ENCODE measurements at regions not wholly inside any gene's neighbourhood (a gene's known extent, or its start where the extent isn't known, plus 50 kb on each side); places are given as distances from the start of the nearest gene placed in this dataset.

DNA sequence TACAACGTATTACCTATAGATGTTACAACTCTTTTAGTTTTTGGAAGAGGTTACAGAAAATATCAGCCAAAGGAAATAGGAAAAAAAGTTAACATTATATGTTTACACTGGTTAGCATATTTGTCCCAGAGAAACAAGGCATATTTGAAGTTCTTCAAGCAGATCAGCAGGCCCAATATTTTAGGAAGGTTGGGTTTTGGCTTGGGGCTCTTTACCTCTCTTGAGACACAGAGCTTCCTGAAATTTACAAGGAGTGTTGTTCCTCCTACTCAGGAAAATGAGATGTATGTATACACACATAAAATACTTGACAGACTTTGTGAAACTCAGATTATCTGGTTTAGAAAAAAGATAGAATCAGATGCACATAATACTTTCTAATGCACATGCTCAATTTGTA lies 323.6 kb downstream of the HGF start:
- TF ChIP-seq, protein P1, sequence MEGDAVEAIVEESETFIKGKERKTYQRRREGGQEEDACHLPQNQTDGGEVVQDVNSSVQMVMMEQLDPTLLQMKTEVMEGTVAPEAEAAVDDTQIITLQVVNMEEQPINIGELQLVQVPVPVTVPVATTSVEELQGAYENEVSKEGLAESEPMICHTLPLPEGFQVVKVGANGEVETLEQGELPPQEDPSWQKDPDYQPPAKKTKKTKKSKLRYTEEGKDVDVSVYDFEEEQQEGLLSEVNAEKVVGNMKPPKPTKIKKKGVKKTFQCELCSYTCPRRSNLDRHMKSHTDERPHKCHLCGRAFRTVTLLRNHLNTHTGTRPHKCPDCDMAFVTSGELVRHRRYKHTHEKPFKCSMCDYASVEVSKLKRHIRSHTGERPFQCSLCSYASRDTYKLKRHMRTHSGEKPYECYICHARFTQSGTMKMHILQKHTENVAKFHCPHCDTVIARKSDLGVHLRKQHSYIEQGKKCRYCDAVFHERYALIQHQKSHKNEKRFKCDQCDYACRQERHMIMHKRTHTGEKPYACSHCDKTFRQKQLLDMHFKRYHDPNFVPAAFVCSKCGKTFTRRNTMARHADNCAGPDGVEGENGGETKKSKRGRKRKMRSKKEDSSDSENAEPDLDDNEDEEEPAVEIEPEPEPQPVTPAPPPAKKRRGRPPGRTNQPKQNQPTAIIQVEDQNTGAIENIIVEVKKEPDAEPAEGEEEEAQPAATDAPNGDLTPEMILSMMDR (IDR thresholded peaks at IDR 0.05), result no peak
- TF ChIP-seq ZFP36 (IDR thresholded peaks at IDR 0.05; ENCODE audit: borderline replicate concordance, partially characterized antibody), result no peak
- TF ChIP-seq, protein P2, sequence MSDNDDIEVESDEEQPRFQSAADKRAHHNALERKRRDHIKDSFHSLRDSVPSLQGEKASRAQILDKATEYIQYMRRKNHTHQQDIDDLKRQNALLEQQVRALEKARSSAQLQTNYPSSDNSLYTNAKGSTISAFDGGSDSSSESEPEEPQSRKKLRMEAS (IDR thresholded peaks at IDR 0.05), result no peak
- TF ChIP-seq POLR2A (IDR thresholded peaks at IDR 0.05; ENCODE audit: low read length), result no peak
- no peak for TF ChIP-seq KDM1A (IDR thresholded peaks at IDR 0.05; ENCODE audit: low read depth)
- no peak for TF ChIP-seq JUNB (IDR thresholded peaks at IDR 0.05)
- TF ChIP-seq, protein P3, sequence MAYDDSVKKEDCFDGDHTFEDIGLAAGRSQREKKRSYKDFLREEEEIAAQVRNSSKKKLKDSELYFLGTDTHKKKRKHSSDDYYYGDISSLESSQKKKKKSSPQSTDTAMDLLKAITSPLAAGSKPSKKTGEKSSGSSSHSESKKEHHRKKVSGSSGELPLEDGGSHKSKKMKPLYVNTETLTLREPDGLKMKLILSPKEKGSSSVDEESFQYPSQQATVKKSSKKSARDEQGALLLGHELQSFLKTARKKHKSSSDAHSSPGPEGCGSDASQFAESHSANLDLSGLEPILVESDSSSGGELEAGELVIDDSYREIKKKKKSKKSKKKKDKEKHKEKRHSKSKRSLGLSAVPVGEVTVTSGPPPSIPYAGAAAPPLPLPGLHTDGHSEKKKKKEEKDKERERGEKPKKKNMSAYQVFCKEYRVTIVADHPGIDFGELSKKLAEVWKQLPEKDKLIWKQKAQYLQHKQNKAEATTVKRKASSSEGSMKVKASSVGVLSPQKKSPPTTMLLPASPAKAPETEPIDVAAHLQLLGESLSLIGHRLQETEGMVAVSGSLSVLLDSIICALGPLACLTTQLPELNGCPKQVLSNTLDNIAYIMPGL (CRISPR knock-in tag; IDR thresholded peaks at IDR 0.05; ENCODE audit: borderline replicate concordance), result no peak
